HL-60 (cell line): ENCODE measurements at regions not wholly inside any gene's neighbourhood (a gene's known extent, or its start where the extent isn't known, plus 50 kb on each side); places are given as distances from the start of the nearest gene placed in this dataset.

ENCODE experiments used
- CTCF ChIP-seq: IDR thresholded peaks from one replicate; pipeline ENCODE4 v1.5.1; 2011; ENCODE audit warnings: low read length, control low read depth, inconsistent platforms; ENCODE audit not compliant: insufficient read depth
- POLR2AphosphoS5 ChIP-seq: IDR thresholded peaks from 2 replicates; pipeline ENCODE4 v1.6.1; 2012; ENCODE audit warnings: low read depth
- REST ChIP-seq: IDR thresholded peaks from 2 replicates; pipeline ENCODE4 v1.6.1; 2012; ENCODE audit warnings: low read depth; ENCODE audit not compliant: insufficient replicate concordance

- TF ChIP-seq CTCF, result no peak
- no peak for TF ChIP-seq POLR2AphosphoS5
- TF ChIP-seq REST, result no peak
Observed at GRCh38 chr11:121801394-121801748, 314.6 kb downstream of the BLID start.
